Naive thymus-derived CD4-positive, alpha-beta T cell (primary cell): ENCODE measurements at regions not wholly inside any gene's neighbourhood (a gene's known extent, or its start where the extent isn't known, plus 50 kb on each side); places are given as distances from the start of the nearest gene placed in this dataset.

ENCODE experiments used
- ATAC-seq: fragments of 150-1000 bp; cut with Tn5 transposase; 2 replicates; pipeline ENCODE4 v1.10.0; 2021; ENCODE audit warnings: mild to moderate bottlenecking, moderate library complexity
- CTCF ChIA-PET: fragments of 350-600 bp; sonication (Branson Sonifier 250); formaldehyde crosslinking; loops from one replicate; lab custom pipeline; 2021; ENCODE audit warnings: antibody characterized with exemption; lab: Charles Lee
- POLR2A ChIA-PET: fragments of 350-600 bp; sonication (Branson Sonifier 250); formaldehyde crosslinking; loops from one replicate; lab custom pipeline; 2021; ENCODE audit warnings: antibody characterized with exemption, inconsistent platforms; lab: Charles Lee
- DNase-seq, 9 donors: peaks; one replicate each; pipeline versions ENCODE4 v3.0.0 to v3.0.0-alpha.2; 2020 to 2022; ENCODE audit warnings: mixed read lengths in 1 of 9
- H3K27ac ChIP-seq: one replicate; pipeline ENCODE4 v1.7.0; 2013; ENCODE audit warnings: mild to moderate bottlenecking, low read depth, low read length, moderate library complexity
- H3K27me3 ChIP-seq, 2 donors: one replicate each; pipeline ENCODE4 v1.7.0; 2013; ENCODE audit warnings: low read length in 2 of 2, mild to moderate bottlenecking in 2 of 2, moderate library complexity in 2 of 2; ENCODE audit not compliant: control insufficient read depth in 2 of 2, insufficient read depth in 2 of 2
- H3K36me3 ChIP-seq, 3 experiments: 1 replicate in 2 of 3; 2 replicates in 1 of 3; pipeline ENCODE4 v1.7.0; 2013; ENCODE audit warnings: low read length in 3 of 3, mild to moderate bottlenecking in 3 of 3, moderate library complexity in 1 of 3; ENCODE audit not compliant: insufficient read depth in 3 of 3, control insufficient read depth in 2 of 3
- H3K4me1 ChIP-seq, 2 donors: one replicate each; pipeline ENCODE4 v1.7.0; 2013; ENCODE audit warnings: low read length in 2 of 2, mild to moderate bottlenecking in 2 of 2, moderate library complexity in 1 of 2; ENCODE audit not compliant: control insufficient read depth in 2 of 2, insufficient read depth in 2 of 2
- H3K4me3 ChIP-seq: 2 replicates; pipeline ENCODE4 v1.7.0; 2013; ENCODE audit warnings: mild to moderate bottlenecking, low read length
- H3K9me3 ChIP-seq, 3 experiments: 1 replicate in 2 of 3; 2 replicates in 1 of 3; pipeline ENCODE4 v1.7.0; 2013; ENCODE audit warnings: low read length in 3 of 3; ENCODE audit not compliant: control insufficient read depth in 2 of 3
- H3K27ac Mint-ChIP-seq, 9 donors: one replicate each; pipeline ENCODE4 v1.8.0; 2020 to 2022; ENCODE audit warnings: mixed read lengths in 9 of 9, mild to moderate bottlenecking in 8 of 9, moderate library complexity in 5 of 9, inconsistent platforms in 2 of 9
- H3K27me3 Mint-ChIP-seq, 5 donors: one replicate each; pipeline ENCODE4 v1.8.0; 2021 to 2022; ENCODE audit warnings: mixed read lengths in 5 of 5, mild to moderate bottlenecking in 1 of 5
- H3K36me3 Mint-ChIP-seq, 5 donors: one replicate each; pipeline ENCODE4 v1.8.0; 2020 to 2022; ENCODE audit warnings: mixed read lengths in 5 of 5, mild to moderate bottlenecking in 3 of 5, inconsistent platforms in 1 of 5
- H3K4me1 Mint-ChIP-seq, 7 donors: one replicate each; pipeline ENCODE4 v1.8.0; 2020 to 2022; ENCODE audit warnings: mixed read lengths in 7 of 7, mild to moderate bottlenecking in 3 of 7, inconsistent platforms in 1 of 7
- H3K4me3 Mint-ChIP-seq, 10 donors: one replicate each; pipeline ENCODE4 v1.8.0; 2020 to 2022; ENCODE audit warnings: mild to moderate bottlenecking in 10 of 10, mixed read lengths in 10 of 10, moderate library complexity in 6 of 10, inconsistent platforms in 2 of 10
- H3K9me3 Mint-ChIP-seq, 11 donors: one replicate each; pipeline ENCODE4 v1.8.0; 2020 to 2022; ENCODE audit warnings: mixed read lengths in 11 of 11, mild to moderate bottlenecking in 4 of 11, inconsistent platforms in 1 of 11, moderate library complexity in 1 of 11
- intact Hi-C, 2 donors: fragments of 100-400 bp; cut with micrococcal nuclease; formaldehyde crosslinking; loops; one replicate each; pipeline ENCODE4 v1.15.1; 2023

GRCh38 chr7:340979-341694, 51.2 kb downstream of the FOXL3 start:
- no peak overlapping the region for H3K27ac ChIP-seq
- peaks cover 0 to 9% (median 2%) of the 10 kb centered on the region in 11 donors for H3K9me3 Mint-ChIP-seq
- peaks cover 0 to 21% (median 12%) of the 10 kb centered on the region in 7 donors for H3K4me1 Mint-ChIP-seq
- H3K9me3 ChIP-seq = peaks cover 0 to 5% (median 0%) of the 10 kb centered on the region in 3 experiments
- ATAC-seq (no peak), DNase-seq (no peak)
- peaks cover 0 to 7% (median 0%) of the 10 kb centered on the region in 5 donors for H3K36me3 Mint-ChIP-seq
- no peaks in the 10 kb centered on the region for H3K36me3 ChIP-seq
- intact Hi-C loops = no loop called here
- peak overlapping the region in 1 of 9 donors; percentile 14 for H3K27ac Mint-ChIP-seq
- no peaks in the 10 kb centered on the region for H3K27me3 ChIP-seq
- H3K27me3 Mint-ChIP-seq = no peaks in the 10 kb centered on the region
- H3K4me3 Mint-ChIP-seq = no peak overlapping the region
- POLR2A ChIA-PET = no interaction called here
- CTCF ChIA-PET = no interaction called here
- no peaks in the 10 kb centered on the region for H3K4me1 ChIP-seq
- H3K4me3 ChIP-seq = no peak overlapping the region

DNA sequence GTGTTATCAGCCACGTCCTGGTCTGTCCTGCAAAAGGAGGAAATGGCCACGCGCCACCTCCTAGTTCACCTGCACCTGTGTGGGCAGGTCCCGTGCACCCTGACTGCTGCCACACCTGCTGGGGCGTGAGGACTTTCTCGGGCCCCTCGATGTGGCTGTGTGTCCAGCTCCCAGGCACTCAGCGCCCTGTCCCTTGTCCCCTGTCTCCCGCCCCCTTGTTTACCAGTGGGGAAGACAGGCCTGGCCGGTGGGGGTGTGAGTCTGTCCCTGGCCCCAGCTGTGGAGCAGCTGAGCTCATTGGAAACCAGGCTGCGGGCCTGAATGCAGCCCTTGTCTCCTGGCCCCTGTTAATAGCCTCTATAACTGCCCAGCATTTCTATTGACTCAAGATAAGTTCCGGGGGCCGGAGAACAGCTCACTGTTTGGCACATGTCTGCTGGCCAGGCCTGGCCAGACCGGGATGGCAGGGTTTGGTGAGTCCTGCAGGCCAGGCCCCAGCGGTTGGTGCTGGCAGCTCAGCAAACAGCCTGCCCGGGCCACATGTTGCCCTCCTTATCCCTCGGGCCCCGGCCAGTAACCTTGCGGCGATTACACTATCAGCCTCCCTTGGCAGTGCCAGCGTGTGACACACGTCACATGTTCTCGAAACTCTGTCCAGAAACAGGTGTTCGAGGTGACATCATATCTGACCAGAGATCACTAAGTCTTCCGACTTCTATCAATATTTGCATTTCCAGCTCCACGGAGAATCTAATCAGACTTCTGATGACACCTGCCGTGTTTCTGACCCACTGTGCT, 52.1 kb downstream of the FOXL3 start:
- Histone ChIP-seq H3K4me1 (no peaks in the 10 kb centered on the region), H3K27me3 (no peaks in the 10 kb centered on the region), H3K36me3 (no peaks in the 10 kb centered on the region), H3K4me3 (no peak overlapping the region), H3K9me3 (peaks cover 0 to 9% (median 0%) of the 10 kb centered on the region in 3 experiments), H3K27ac (no peak overlapping the region)
- H3K4me1 Mint-ChIP-seq = peaks cover 0 to 19% (median 10%) of the 10 kb centered on the region in 7 donors
- H3K4me3 Mint-ChIP-seq = no peak overlapping the region
- intact Hi-C loops = no loop called here
- H3K36me3 Mint-ChIP-seq = peaks cover 0 to 7% (median 0%) of the 10 kb centered on the region in 5 donors
- ChIA-PET CTCF (no interaction called here), POLR2A (no interaction called here)
- no peak for ATAC-seq
- peaks cover 0 to 13% (median 2%) of the 10 kb centered on the region in 11 donors for H3K9me3 Mint-ChIP-seq
- DNase-seq = no peak
- no peaks in the 10 kb centered on the region for H3K27me3 Mint-ChIP-seq
- H3K27ac Mint-ChIP-seq = peak overlapping the region in 3 of 9 donors; percentile 12 to 70 (median 32)

GRCh38 chr7:342681-343216, 52.8 kb downstream of the FOXL3 start:
- Mint-ChIP-seq H3K9me3 (peaks cover 0 to 17% (median 2%) of the 10 kb centered on the region in 11 donors), H3K27ac (peak overlapping the region in 3 of 9 donors; percentile 12 to 70 (median 32)), H3K4me3 (no peak overlapping the region), H3K27me3 (no peaks in the 10 kb centered on the region), H3K36me3 (peaks cover 0 to 7% (median 0%) of the 10 kb centered on the region in 5 donors), H3K4me1 (peaks cover 0 to 12% (median 8%) of the 10 kb centered on the region in 7 donors)
- ChIA-PET POLR2A (no interaction called here), CTCF (no interaction called here)
- Histone ChIP-seq H3K36me3 (no peaks in the 10 kb centered on the region), H3K9me3 (peaks cover 0 to 16% (median 0%) of the 10 kb centered on the region in 3 experiments), H3K4me3 (no peak overlapping the region), H3K4me1 (no peaks in the 10 kb centered on the region), H3K27ac (no peak overlapping the region), H3K27me3 (no peaks in the 10 kb centered on the region)
- DNase-seq (no peak), ATAC-seq (no peak)
- intact Hi-C loops = no loop called here

DNA sequence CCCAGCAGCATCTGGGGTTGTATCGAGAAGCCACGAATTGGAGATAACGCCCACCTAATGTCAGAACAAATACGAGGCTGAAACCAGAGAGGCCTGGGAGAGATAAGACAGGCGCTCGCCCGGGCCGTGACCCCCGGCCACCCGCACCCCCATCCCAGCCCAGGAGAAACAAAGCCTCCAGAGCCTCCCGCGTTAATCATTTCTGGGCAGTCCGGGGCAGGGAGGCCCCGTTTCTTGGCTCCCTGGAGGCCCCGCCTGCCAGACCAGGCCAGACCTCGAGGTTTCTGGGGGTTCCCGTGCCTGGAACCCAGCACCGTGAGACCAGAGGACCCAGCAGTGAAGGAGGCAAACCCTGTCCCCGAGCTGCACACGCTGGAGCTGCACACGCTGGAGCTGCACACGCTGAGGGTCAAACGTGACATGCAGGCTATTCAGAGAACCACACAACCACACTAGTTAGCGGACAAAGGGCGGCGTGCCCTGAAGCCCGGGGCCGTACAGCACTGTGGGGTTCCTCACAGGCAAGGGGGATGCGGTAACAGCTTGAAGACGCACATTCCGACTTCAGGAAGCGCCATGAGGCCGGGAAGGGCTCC, 53.4 kb downstream of the FOXL3 start:
- CTCF ChIA-PET = no interaction called here
- H3K4me3 Mint-ChIP-seq = no peak overlapping the region
- ATAC-seq (no peak), DNase-seq (no peak)
- peak overlapping the region in 2 of 9 donors; percentile 30 to 65 for H3K27ac Mint-ChIP-seq
- no peaks in the 10 kb centered on the region for H3K4me1 ChIP-seq
- no peaks in the 10 kb centered on the region for H3K27me3 Mint-ChIP-seq
- H3K4me1 Mint-ChIP-seq = peaks cover 0 to 12% (median 7%) of the 10 kb centered on the region in 7 donors
- H3K27me3 ChIP-seq = no peaks in the 10 kb centered on the region
- H3K36me3 ChIP-seq = no peaks in the 10 kb centered on the region
- H3K4me3 ChIP-seq = no peak overlapping the region
- no peak overlapping the region for H3K27ac ChIP-seq
- H3K36me3 Mint-ChIP-seq = peaks cover 0 to 7% (median 0%) of the 10 kb centered on the region in 5 donors
- POLR2A ChIA-PET = no interaction called here
- H3K9me3 Mint-ChIP-seq = peaks cover 0 to 17% (median 2%) of the 10 kb centered on the region in 11 donors
- peaks cover 0 to 17% (median 0%) of the 10 kb centered on the region in 3 experiments for H3K9me3 ChIP-seq
- intact Hi-C loops = no loop called here

DNA sequence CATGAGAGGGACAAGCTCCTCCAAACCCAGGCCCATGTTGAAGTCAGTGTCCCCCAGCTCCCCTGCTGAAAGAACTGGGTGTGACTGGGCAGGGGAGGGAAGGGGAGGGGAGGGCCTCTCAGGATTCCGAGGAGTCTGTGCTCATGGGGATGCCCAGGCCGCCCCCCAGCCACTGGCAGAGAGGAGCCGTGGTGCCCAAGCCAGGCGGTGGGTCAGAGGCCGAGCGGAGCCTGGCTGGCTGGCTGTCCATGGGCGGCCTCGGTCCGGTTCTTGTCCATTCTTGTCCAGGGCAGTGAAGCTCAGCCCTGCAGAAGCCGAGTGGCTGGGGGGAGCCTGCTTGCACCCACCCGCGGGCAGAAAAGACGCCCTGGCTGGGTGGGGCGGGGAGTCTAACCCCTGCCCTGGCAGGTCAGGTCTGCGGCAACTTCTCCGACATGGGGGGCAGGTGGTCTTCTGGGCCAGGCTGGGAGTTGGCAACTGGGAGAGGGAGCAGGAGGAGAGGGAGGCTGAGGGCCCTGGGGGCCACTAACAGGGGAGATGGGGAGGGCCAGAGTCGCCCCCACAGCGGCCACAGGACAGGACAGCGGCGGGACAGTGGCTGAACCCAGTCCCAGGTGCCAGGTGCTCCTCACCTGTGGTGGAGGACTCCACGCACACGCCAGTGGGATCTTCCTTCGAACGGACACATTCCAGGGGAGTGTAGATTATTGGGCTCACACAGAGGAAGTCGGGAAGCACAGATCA, 54.1 kb downstream of the FOXL3 start:
- Mint-ChIP-seq H3K36me3 (peaks cover 0 to 13% (median 4%) of the 10 kb centered on the region in 5 donors), H3K27me3 (no peaks in the 10 kb centered on the region), H3K4me1 (peaks cover 0 to 14% (median 8%) of the 10 kb centered on the region in 7 donors), H3K4me3 (no peak overlapping the region), H3K27ac (peak overlapping the region in 1 of 9 donors; percentile 36), H3K9me3 (peaks cover 0 to 23% (median 2%) of the 10 kb centered on the region in 11 donors)
- intact Hi-C loops = no loop called here
- H3K27ac ChIP-seq = no peak overlapping the region
- ATAC-seq (no peak), DNase-seq (no peak)
- H3K36me3 ChIP-seq = no peaks in the 10 kb centered on the region
- H3K4me3 ChIP-seq = no peak overlapping the region
- ChIA-PET CTCF (interaction anchor here (0.6 kb wide), 1 partner anchor 365 kb away, joined by 5 read pairs; no protein-coding TSS in a partner anchor), POLR2A (interaction anchor here (1.1 kb wide), 1 partner anchor 18 kb away, joined by 5 read pairs; no protein-coding TSS in a partner anchor)
- no peaks in the 10 kb centered on the region for H3K27me3 ChIP-seq
- peaks cover 0 to 17% (median 0%) of the 10 kb centered on the region in 3 experiments for H3K9me3 ChIP-seq
- H3K4me1 ChIP-seq = no peaks in the 10 kb centered on the region
